CD4-positive, alpha-beta T cell (primary cell): ENCODE measurements at regions not wholly inside any gene's neighbourhood (a gene's known extent, or its start where the extent isn't known, plus 50 kb on each side); places are given as distances from the start of the nearest gene placed in this dataset.
A peak's percentile ranks its signal among the peaks of the same experiment; 100 is the strongest.

ENCODE experiments used
- ATAC-seq: fragments of 200-7000 bp; cut with Tn5 transposase; one replicate; pipeline ENCODE4 v1.10.0; 2022; ENCODE audit warnings: mild to moderate bottlenecking; ENCODE audit not compliant: poor library complexity
- CTCF ChIA-PET: fragments of 350-600 bp; sonication (Branson Sonifier 250); formaldehyde crosslinking; loops from one replicate; lab custom pipeline; 2021; ENCODE audit warnings: antibody characterized with exemption, inconsistent platforms; lab: Charles Lee
- POLR2A ChIA-PET: fragments of 350-600 bp; sonication (Branson Sonifier 250); formaldehyde crosslinking; loops from one replicate; lab custom pipeline; 2021; ENCODE audit warnings: antibody characterized with exemption, inconsistent platforms; lab: Charles Lee
- DNase-seq, 14 experiments: peaks; one replicate each; pipeline ENCODE4 v3.0.0-alpha.2; 2013 to 2020; ENCODE audit warnings: mixed read lengths in 2 of 14
- H3K27ac ChIP-seq, 2 donors: one replicate each; pipeline versions ENCODE4 v1.5.1 to v1.7.0; 2013; ENCODE audit warnings: low read length in 2 of 2, low read depth in 1 of 2, mild to moderate bottlenecking in 1 of 2
- H3K27me3 ChIP-seq, 2 experiments: 1 replicate in 1 of 2; 2 replicates in 1 of 2; pipeline versions ENCODE4 v1.6.1 to v1.7.0; 2013; ENCODE audit warnings: low read length in 2 of 2, control low read depth in 1 of 2, mild to moderate bottlenecking in 1 of 2, moderate library complexity in 1 of 2; ENCODE audit not compliant: insufficient read depth in 2 of 2, control insufficient read depth in 1 of 2
- H3K36me3 ChIP-seq: one replicate; pipeline ENCODE4 v1.6.1; 2013; ENCODE audit warnings: low read length, control low read depth; ENCODE audit not compliant: insufficient read depth
- H3K4me1 ChIP-seq: one replicate; pipeline ENCODE4 v1.6.1; 2013; ENCODE audit warnings: low read length, control low read depth; ENCODE audit not compliant: insufficient read depth
- H3K4me3 ChIP-seq: one replicate; pipeline ENCODE4 v1.5.1; 2013; ENCODE audit warnings: mild to moderate bottlenecking, low read length, moderate library complexity
- H3K9me3 ChIP-seq, 2 experiments: 1 replicate in 1 of 2; 2 replicates in 1 of 2; pipeline versions ENCODE4 v1.6.1 to v1.7.0; 2013; ENCODE audit warnings: low read length in 2 of 2, mild to moderate bottlenecking in 2 of 2, control low read depth in 1 of 2, moderate library complexity in 1 of 2; ENCODE audit not compliant: control insufficient read depth in 1 of 2, insufficient read depth in 1 of 2
- H3K27ac Mint-ChIP-seq: one replicate; pipeline ENCODE4 v1.8.0; 2020; ENCODE audit warnings: mixed read lengths
- H3K27me3 Mint-ChIP-seq: one replicate; pipeline ENCODE4 v1.8.0; 2021; ENCODE audit warnings: mixed read lengths
- H3K36me3 Mint-ChIP-seq: one replicate; pipeline ENCODE4 v1.8.0; 2021; ENCODE audit warnings: low read depth, mixed read lengths
- H3K4me1 Mint-ChIP-seq: one replicate; pipeline ENCODE4 v1.8.0; 2021; ENCODE audit warnings: low read depth, mixed read lengths
- H3K4me3 Mint-ChIP-seq: one replicate; pipeline ENCODE4 v1.8.0; 2020; ENCODE audit warnings: mild to moderate bottlenecking, mixed read lengths
- H3K9me3 Mint-ChIP-seq: one replicate; pipeline ENCODE4 v1.8.0; 2020; ENCODE audit warnings: mixed read lengths
- intact Hi-C, 2 experiments: fragments of 100-400 bp; cut with DNase I in 1 of 2; cut with micrococcal nuclease in 1 of 2; formaldehyde crosslinking; loops; one replicate each; pipeline versions ENCODE4 v1.15.1 to v1.9.0; 2023 to 2025; cut with DNase I, micrococcal nuclease
- TF ChIP-seq, protein P1 (sequence below): fragments of 200-600 bp; IDR thresholded peaks from one replicate; pipeline ENCODE4 v1.8.0; 2022; ENCODE audit warnings: antibody characterized with exemption, mild to moderate bottlenecking

DNA sequence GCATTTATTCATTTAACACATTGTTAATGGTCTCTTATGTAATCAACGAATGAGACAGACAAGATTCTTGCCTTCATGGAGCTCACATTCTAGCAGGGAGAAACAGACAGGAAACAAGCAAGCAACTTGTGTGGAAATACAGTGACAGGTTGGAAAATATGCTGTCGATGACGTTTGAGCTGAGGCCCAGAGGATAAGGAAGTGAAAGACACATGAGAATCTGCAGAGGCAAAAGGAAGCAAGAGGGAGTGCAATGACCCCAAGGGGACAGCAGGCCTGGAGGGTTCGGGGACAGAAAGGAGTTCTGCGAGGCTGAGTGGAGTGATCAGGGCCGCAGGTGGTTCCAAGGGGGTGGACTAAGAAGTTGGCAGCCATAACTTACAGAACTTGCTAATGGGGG, 60.6 kb upstream of the AKT3 start:
- DNase-seq (peak in 2 of 14 experiments; percentile 7 to 15), ATAC-seq (no peak)
- no peaks in the 10 kb centered on the region for H3K4me1 ChIP-seq
- no peak overlapping the region for H3K27ac ChIP-seq
- H3K27me3 Mint-ChIP-seq: peaks cover 26% of the 10 kb centered on the region
- H3K27me3 ChIP-seq: no peaks in the 10 kb centered on the region
- no peaks in the 10 kb centered on the region for H3K4me1 Mint-ChIP-seq
- no peaks in the 10 kb centered on the region for H3K9me3 ChIP-seq
- TF ChIP-seq, protein P1, sequence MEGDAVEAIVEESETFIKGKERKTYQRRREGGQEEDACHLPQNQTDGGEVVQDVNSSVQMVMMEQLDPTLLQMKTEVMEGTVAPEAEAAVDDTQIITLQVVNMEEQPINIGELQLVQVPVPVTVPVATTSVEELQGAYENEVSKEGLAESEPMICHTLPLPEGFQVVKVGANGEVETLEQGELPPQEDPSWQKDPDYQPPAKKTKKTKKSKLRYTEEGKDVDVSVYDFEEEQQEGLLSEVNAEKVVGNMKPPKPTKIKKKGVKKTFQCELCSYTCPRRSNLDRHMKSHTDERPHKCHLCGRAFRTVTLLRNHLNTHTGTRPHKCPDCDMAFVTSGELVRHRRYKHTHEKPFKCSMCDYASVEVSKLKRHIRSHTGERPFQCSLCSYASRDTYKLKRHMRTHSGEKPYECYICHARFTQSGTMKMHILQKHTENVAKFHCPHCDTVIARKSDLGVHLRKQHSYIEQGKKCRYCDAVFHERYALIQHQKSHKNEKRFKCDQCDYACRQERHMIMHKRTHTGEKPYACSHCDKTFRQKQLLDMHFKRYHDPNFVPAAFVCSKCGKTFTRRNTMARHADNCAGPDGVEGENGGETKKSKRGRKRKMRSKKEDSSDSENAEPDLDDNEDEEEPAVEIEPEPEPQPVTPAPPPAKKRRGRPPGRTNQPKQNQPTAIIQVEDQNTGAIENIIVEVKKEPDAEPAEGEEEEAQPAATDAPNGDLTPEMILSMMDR: no peak
- ChIA-PET POLR2A (no interaction called here), CTCF (interaction anchor here (1.2 kb wide), 1 partner anchor 8 kb away, joined by 3 read pairs; no protein-coding TSS in a partner anchor)
- no peak overlapping the region for H3K4me3 Mint-ChIP-seq
- no peaks in the 10 kb centered on the region for H3K36me3 ChIP-seq
- H3K9me3 Mint-ChIP-seq: no peaks in the 10 kb centered on the region
- no peak overlapping the region for H3K4me3 ChIP-seq
- no peak overlapping the region for H3K27ac Mint-ChIP-seq
- intact Hi-C loops: no loop called here
- H3K36me3 Mint-ChIP-seq: no peaks in the 10 kb centered on the region

- H3K4me3 Mint-ChIP-seq: no peak overlapping the region
- Histone ChIP-seq H3K36me3 (no peaks in the 10 kb centered on the region), H3K4me1 (no peaks in the 10 kb centered on the region), H3K4me3 (no peak overlapping the region), H3K9me3 (no peaks in the 10 kb centered on the region), H3K27ac (no peak overlapping the region), H3K27me3 (no peaks in the 10 kb centered on the region)
- TF ChIP-seq, protein P1: no peak
- H3K36me3 Mint-ChIP-seq: no peaks in the 10 kb centered on the region
- no peaks in the 10 kb centered on the region for H3K4me1 Mint-ChIP-seq
- H3K27ac Mint-ChIP-seq: no peak overlapping the region
- ChIA-PET CTCF (interaction anchor here (1.1 kb wide), 1 partner anchor 13 kb away, joined by 3 read pairs; no protein-coding TSS in a partner anchor), POLR2A (no interaction called here)
- H3K27me3 Mint-ChIP-seq: peaks cover 27% of the 10 kb centered on the region
- DNase-seq (no peak), ATAC-seq (no peak)
- intact Hi-C loops: no loop called here
- H3K9me3 Mint-ChIP-seq: no peaks in the 10 kb centered on the region
These were observed 53.9 kb upstream of the AKT3 start for GRCh38 chr1:243903895-243904294.

- H3K4me1 ChIP-seq: no peaks in the 10 kb centered on the region
- no peaks in the 10 kb centered on the region for H3K27me3 ChIP-seq
- H3K36me3 ChIP-seq: no peaks in the 10 kb centered on the region
- no peaks in the 10 kb centered on the region for H3K9me3 ChIP-seq
- ChIA-PET CTCF (no interaction called here), POLR2A (no interaction called here)
- Mint-ChIP-seq H3K27me3 (peaks cover 27% of the 10 kb centered on the region), H3K4me3 (no peak overlapping the region), H3K27ac (no peak overlapping the region), H3K9me3 (no peaks in the 10 kb centered on the region), H3K4me1 (no peaks in the 10 kb centered on the region), H3K36me3 (no peaks in the 10 kb centered on the region)
- H3K27ac ChIP-seq: no peak overlapping the region
- ATAC-seq: no peak
- H3K4me3 ChIP-seq: no peak overlapping the region
- no peak for DNase-seq
- TF ChIP-seq, protein P1: no peak
- intact Hi-C loops: no loop called here
These were observed 53.0 kb upstream of the AKT3 start for GRCh38 chr1:243903041-243903440.
